ENCODE measurements at regions not wholly inside any gene's neighbourhood (a gene's known extent, or its start where the extent isn't known, plus 50 kb on each side); places are given as distances from the start of the nearest gene placed in this dataset.

DNA sequence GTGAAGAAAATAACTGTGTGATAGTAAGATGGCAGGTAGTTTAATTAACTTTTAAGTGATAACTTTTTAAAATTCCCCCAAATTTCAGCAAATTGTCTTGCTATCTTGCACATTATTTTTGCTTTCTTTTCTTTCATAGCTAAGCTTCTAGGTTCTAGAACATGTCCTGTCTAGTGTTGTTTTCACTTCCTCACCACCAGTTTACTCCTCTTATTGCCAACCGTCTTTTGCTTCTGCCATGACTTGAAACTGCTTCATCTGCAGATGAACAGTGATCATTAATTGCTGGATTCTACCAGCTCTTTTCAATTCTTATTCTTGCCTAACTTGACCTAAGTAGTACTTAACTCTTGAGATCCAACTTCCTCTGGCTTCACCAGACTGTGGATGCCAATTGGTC is 137.8 kb downstream of the CENPW start:
- no peak for TF ChIP-seq CTCF (conservative IDR thresholded peaks at IDR 0.05; ENCODE audit: low read length)
- TF ChIP-seq EZH2phosphoT487 (IDR thresholded peaks at IDR 0.05; ENCODE audit: borderline replicate concordance, low read depth, low read length): no peak
- intact Hi-C loops (cut with micrococcal nuclease; ENCODE audit: unreplicated experiment): no loop called here
- no peaks in the 10 kb centered on the region for H3K79me2 ChIP-seq (ENCODE audit: insufficient read depth, low read depth, low read length)
- H3K9me3 ChIP-seq (ENCODE audit: low read length): no peaks in the 10 kb centered on the region
- no peaks in the 10 kb centered on the region for H4K20me1 ChIP-seq (ENCODE audit: insufficient read depth, low read length)
- no peak overlapping the region for H3K4me2 ChIP-seq (ENCODE audit: low read length)
- no peak overlapping the region for H3K4me3 ChIP-seq (ENCODE audit: low read depth, low read length, poor library complexity, severe bottlenecking)
- no peaks in the 10 kb centered on the region for H3K36me3 ChIP-seq (ENCODE audit: insufficient read depth, low read length)
- ChIA-PET CTCF (ENCODE audit: unreplicated experiment) (no interaction called here), POLR2A (interaction anchor here (1.1 kb wide), 1 partner anchor 14 kb away, joined by 3 read pairs; no protein-coding TSS in a partner anchor)
- BruUV-seq (replicated peaks): no TSS peak
- no peak overlapping the region for H2AFZ ChIP-seq (ENCODE audit: low read length)
- H3K4me1 ChIP-seq (ENCODE audit: insufficient read depth, low read length, poor library complexity, severe bottlenecking): no peaks in the 10 kb centered on the region
- no peaks in the 10 kb centered on the region for H3K9me2 ChIP-seq (ENCODE audit: insufficient read depth, low read length)
- DNase-seq (ENCODE audit: low spot score): no peak
- no peak overlapping the region for H3K27ac ChIP-seq (ENCODE audit: low read depth, low read length, poor library complexity, severe bottlenecking)

DNA sequence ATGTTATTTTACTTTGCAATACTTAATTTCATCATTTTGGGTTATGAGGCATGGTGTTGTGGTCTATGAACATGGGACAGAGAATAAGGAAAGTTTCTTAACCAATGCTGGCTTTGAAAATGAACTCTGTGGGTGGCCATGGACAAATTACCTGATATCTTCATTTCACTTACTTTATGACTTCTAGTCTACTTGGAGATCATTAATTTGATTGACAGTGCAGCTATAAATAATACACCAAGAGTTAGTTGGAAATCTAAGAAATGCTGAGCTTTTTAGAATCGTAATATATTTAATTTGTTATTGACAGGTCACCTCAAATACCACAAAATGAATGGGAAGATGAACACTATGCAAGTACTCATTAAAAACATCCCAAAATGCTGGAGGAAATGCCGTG is 140.4 kb downstream of the CENPW start:
- no peak for DNase-seq (ENCODE audit: low spot score)
- no TSS peak for BruUV-seq (replicated peaks)
- Histone ChIP-seq H3K79me2 (ENCODE audit: insufficient read depth, low read depth, low read length) (no peaks in the 10 kb centered on the region), H3K36me3 (ENCODE audit: insufficient read depth, low read length) (no peaks in the 10 kb centered on the region), H4K20me1 (ENCODE audit: insufficient read depth, low read length) (no peaks in the 10 kb centered on the region), H3K27ac (ENCODE audit: low read depth, low read length, poor library complexity, severe bottlenecking) (no peak overlapping the region), H2AFZ (ENCODE audit: low read length) (no peak overlapping the region), H3K4me1 (ENCODE audit: insufficient read depth, low read length, poor library complexity, severe bottlenecking) (no peaks in the 10 kb centered on the region), H3K4me3 (ENCODE audit: low read depth, low read length, poor library complexity, severe bottlenecking) (no peak overlapping the region), H3K9me2 (ENCODE audit: insufficient read depth, low read length) (no peaks in the 10 kb centered on the region), H3K9me3 (ENCODE audit: low read length) (no peaks in the 10 kb centered on the region), H3K4me2 (ENCODE audit: low read length) (no peak overlapping the region)
- TF ChIP-seq CTCF (conservative IDR thresholded peaks at IDR 0.05; ENCODE audit: low read length): no peak
- TF ChIP-seq EZH2phosphoT487 (IDR thresholded peaks at IDR 0.05; ENCODE audit: borderline replicate concordance, low read depth, low read length): no peak
- intact Hi-C loops (cut with micrococcal nuclease; ENCODE audit: unreplicated experiment): no loop called here
- ChIA-PET CTCF (ENCODE audit: unreplicated experiment) (no interaction called here), POLR2A (no interaction called here)

GRCh38 chr6:126481319-126481718 is 141.4 kb downstream of the CENPW start:
- POLR2A ChIA-PET: no interaction called here
- no TSS peak for BruUV-seq (replicated peaks)
- CTCF ChIA-PET (ENCODE audit: unreplicated experiment): no interaction called here
- no peaks in the 10 kb centered on the region for H4K20me1 ChIP-seq (ENCODE audit: insufficient read depth, low read length)
- TF ChIP-seq EZH2phosphoT487 (IDR thresholded peaks at IDR 0.05; ENCODE audit: borderline replicate concordance, low read depth, low read length) (no peak), CTCF (conservative IDR thresholded peaks at IDR 0.05; ENCODE audit: low read length) (no peak)
- H3K4me2 ChIP-seq (ENCODE audit: low read length): no peak overlapping the region
- H3K9me3 ChIP-seq (ENCODE audit: low read length): no peaks in the 10 kb centered on the region
- no peak overlapping the region for H3K4me3 ChIP-seq (ENCODE audit: low read depth, low read length, poor library complexity, severe bottlenecking)
- no peaks in the 10 kb centered on the region for H3K9me2 ChIP-seq (ENCODE audit: insufficient read depth, low read length)
- intact Hi-C loops (cut with micrococcal nuclease; ENCODE audit: unreplicated experiment): no loop called here
- no peak overlapping the region for H2AFZ ChIP-seq (ENCODE audit: low read length)
- H3K79me2 ChIP-seq (ENCODE audit: insufficient read depth, low read depth, low read length): no peaks in the 10 kb centered on the region
- no peaks in the 10 kb centered on the region for H3K4me1 ChIP-seq (ENCODE audit: insufficient read depth, low read length, poor library complexity, severe bottlenecking)
- no peak overlapping the region for H3K27ac ChIP-seq (ENCODE audit: low read depth, low read length, poor library complexity, severe bottlenecking)
- no peaks in the 10 kb centered on the region for H3K36me3 ChIP-seq (ENCODE audit: insufficient read depth, low read length)
- no peak for DNase-seq (ENCODE audit: low spot score)
